NB4 (cell line): ENCODE measurements at regions not wholly inside any gene's neighbourhood (a gene's known extent, or its start where the extent isn't known, plus 50 kb on each side); places are given as distances from the start of the nearest gene placed in this dataset.

Source experiments
- DNase-seq: peaks from one replicate; pipeline ENCODE4 v3.0.0; 2010; ENCODE audit warnings: low read depth
- H3K4me3 ChIP-seq: one replicate; pipeline ENCODE4 v1.5.1; 2011; ENCODE audit warnings: mild to moderate bottlenecking, low read depth, low read length, moderate library complexity
- CTCF ChIP-seq: IDR thresholded peaks from one replicate; pipeline ENCODE4 v1.5.1; 2012; ENCODE audit warnings: low read depth, low read length
- MAX ChIP-seq: IDR thresholded peaks from 2 replicates; pipeline ENCODE4 v1.6.1; 2011; ENCODE audit warnings: low read depth, low read length
- MYC ChIP-seq: IDR thresholded peaks from 2 replicates; pipeline ENCODE4 v1.6.1; 2011; ENCODE audit warnings: low read depth, low read length
- POLR2A ChIP-seq: IDR thresholded peaks from 2 replicates; pipeline ENCODE4 v1.6.1; 2011; ENCODE audit warnings: mild to moderate bottlenecking; ENCODE audit not compliant: insufficient read length; ENCODE audit errors: extremely low read depth

GRCh38 chr18:73099759-73100158 lies 232.0 kb upstream of the NETO1 start:
- H3K4me3 ChIP-seq = no peak overlapping the region
- no peak for DNase-seq
- TF ChIP-seq POLR2A (no peak), MAX (no peak), CTCF (no peak), MYC (no peak)

- no peak for DNase-seq
- no peak for TF ChIP-seq MYC
- no peak for TF ChIP-seq POLR2A
- no peak for TF ChIP-seq CTCF
- no peak for TF ChIP-seq MAX
- H3K4me3 ChIP-seq = no peak overlapping the region
Observed at GRCh38 chr18:73093687-73094250, 226.0 kb upstream of the NETO1 start.

GRCh38 chr18:73088445-73088844 lies 220.7 kb upstream of the NETO1 start:
- no peak overlapping the region for H3K4me3 ChIP-seq
- TF ChIP-seq POLR2A = no peak
- TF ChIP-seq MAX = no peak
- no peak for TF ChIP-seq MYC
- TF ChIP-seq CTCF = no peak
- no peak for DNase-seq

- TF ChIP-seq POLR2A = no peak
- TF ChIP-seq MYC = no peak
- TF ChIP-seq CTCF = no peak
- no peak for TF ChIP-seq MAX
- H3K4me3 ChIP-seq = no peak overlapping the region
- DNase-seq = no peak
Observed at GRCh38 chr18:73087282-73087977, 219.6 kb upstream of the NETO1 start.

GRCh38 chr18:73079920-73080319 lies 212.1 kb upstream of the NETO1 start:
- no peak overlapping the region for H3K4me3 ChIP-seq
- peak; percentile 9 for DNase-seq
- TF ChIP-seq MYC (no peak), POLR2A (no peak), MAX (no peak), CTCF (no peak)
